ENCODE measurements at regions not wholly inside any gene's neighbourhood (a gene's known extent, or its start where the extent isn't known, plus 50 kb on each side); places are given as distances from the start of the nearest gene placed in this dataset.

DNA sequence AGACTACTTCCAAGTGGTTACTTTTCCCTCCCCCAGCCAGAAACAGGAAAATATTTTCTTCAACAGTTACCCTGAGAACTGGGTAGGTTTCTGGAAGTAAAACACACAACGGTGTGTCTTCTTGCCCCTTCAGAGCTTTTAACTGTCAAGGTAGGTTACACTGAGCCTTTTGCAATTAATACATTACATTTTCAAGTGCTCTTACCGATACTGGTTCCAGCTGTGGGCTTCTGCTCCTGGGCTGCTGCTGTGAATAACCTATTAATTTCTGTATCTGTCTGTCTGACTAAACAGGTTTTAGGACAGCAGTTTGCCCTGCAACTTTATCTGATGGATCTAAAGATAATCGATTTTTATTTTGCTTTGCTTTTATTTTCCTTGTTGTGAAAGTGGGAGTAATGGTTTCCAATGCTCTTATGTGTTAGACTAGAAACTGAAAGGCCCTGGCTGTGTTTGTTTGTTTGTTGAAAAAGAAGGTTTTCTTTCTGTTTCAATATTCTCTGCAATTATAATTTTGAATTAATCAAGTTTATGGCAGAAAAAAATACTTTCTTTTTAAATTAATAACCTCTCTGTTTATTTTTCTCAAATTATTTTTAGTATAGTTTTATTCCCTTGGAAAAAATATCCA is 196.7 kb upstream of the SLITRK6 start:
- ChIA-PET RAD21 (ENCODE audit: low non-redundant PET in 1 of 2, low total read pairs in 2 of 2, uncharacterized antibody in 2 of 2, unreplicated experiment in 2 of 2) (no interaction called here), POLR2A (no interaction called here), CTCF (no interaction called here)
- intact Hi-C loops (cut with micrococcal nuclease) = no loop called here
- TF ChIP-seq, protein P1, sequence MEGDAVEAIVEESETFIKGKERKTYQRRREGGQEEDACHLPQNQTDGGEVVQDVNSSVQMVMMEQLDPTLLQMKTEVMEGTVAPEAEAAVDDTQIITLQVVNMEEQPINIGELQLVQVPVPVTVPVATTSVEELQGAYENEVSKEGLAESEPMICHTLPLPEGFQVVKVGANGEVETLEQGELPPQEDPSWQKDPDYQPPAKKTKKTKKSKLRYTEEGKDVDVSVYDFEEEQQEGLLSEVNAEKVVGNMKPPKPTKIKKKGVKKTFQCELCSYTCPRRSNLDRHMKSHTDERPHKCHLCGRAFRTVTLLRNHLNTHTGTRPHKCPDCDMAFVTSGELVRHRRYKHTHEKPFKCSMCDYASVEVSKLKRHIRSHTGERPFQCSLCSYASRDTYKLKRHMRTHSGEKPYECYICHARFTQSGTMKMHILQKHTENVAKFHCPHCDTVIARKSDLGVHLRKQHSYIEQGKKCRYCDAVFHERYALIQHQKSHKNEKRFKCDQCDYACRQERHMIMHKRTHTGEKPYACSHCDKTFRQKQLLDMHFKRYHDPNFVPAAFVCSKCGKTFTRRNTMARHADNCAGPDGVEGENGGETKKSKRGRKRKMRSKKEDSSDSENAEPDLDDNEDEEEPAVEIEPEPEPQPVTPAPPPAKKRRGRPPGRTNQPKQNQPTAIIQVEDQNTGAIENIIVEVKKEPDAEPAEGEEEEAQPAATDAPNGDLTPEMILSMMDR (IDR thresholded peaks at IDR 0.05 in 2 of 3, conservative IDR thresholded peaks at IDR 0.05 in 1 of 3; ENCODE audit: borderline replicate concordance in 1 of 3, insufficient read depth in 1 of 3, low read depth in 2 of 3, low read length in 2 of 3) = no peak
- TF ChIP-seq, protein P2, sequence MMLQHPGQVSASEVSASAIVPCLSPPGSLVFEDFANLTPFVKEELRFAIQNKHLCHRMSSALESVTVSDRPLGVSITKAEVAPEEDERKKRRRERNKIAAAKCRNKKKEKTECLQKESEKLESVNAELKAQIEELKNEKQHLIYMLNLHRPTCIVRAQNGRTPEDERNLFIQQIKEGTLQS (IDR thresholded peaks at IDR 0.05) = no peak
- TF ChIP-seq, protein P3, sequence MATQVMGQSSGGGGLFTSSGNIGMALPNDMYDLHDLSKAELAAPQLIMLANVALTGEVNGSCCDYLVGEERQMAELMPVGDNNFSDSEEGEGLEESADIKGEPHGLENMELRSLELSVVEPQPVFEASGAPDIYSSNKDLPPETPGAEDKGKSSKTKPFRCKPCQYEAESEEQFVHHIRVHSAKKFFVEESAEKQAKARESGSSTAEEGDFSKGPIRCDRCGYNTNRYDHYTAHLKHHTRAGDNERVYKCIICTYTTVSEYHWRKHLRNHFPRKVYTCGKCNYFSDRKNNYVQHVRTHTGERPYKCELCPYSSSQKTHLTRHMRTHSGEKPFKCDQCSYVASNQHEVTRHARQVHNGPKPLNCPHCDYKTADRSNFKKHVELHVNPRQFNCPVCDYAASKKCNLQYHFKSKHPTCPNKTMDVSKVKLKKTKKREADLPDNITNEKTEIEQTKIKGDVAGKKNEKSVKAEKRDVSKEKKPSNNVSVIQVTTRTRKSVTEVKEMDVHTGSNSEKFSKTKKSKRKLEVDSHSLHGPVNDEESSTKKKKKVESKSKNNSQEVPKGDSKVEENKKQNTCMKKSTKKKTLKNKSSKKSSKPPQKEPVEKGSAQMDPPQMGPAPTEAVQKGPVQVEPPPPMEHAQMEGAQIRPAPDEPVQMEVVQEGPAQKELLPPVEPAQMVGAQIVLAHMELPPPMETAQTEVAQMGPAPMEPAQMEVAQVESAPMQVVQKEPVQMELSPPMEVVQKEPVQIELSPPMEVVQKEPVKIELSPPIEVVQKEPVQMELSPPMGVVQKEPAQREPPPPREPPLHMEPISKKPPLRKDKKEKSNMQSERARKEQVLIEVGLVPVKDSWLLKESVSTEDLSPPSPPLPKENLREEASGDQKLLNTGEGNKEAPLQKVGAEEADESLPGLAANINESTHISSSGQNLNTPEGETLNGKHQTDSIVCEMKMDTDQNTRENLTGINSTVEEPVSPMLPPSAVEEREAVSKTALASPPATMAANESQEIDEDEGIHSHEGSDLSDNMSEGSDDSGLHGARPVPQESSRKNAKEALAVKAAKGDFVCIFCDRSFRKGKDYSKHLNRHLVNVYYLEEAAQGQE (IDR thresholded peaks at IDR 0.05; ENCODE audit: low read depth) = no peak
- TF ChIP-seq ELF1 (IDR thresholded peaks at IDR 0.05; ENCODE audit: borderline replicate concordance, low read depth) = no peak
- no peak for TF ChIP-seq EZH2 (IDR thresholded peaks at IDR 0.05)
- H3K79me2 ChIP-seq (ENCODE audit: insufficient read depth, low read length) = no peaks in the 10 kb centered on the region
- no peaks in the 10 kb centered on the region for H3K9me2 ChIP-seq (ENCODE audit: insufficient read depth)
- no peaks in the 10 kb centered on the region for H3K27me3 ChIP-seq (ENCODE audit: insufficient read depth, low read length)
- no peak overlapping the region for H3K4me2 ChIP-seq (ENCODE audit: low read length)
- no peaks in the 10 kb centered on the region for H3K4me1 ChIP-seq (ENCODE audit: control insufficient read depth in 1 of 2, insufficient read depth in 2 of 2, low read length in 2 of 2)
- no peak overlapping the region for H3K27ac ChIP-seq (ENCODE audit: low read depth, low read length)
- no TSS peak for BruUV-seq (replicated peaks)
- no peak overlapping the region for H3K4me3 ChIP-seq (replicated peaks in 1 of 2; ENCODE audit: low read depth in 1 of 2, low read length in 2 of 2)
- H3K9ac ChIP-seq (ENCODE audit: low read length) = no peak overlapping the region
- no peaks in the 10 kb centered on the region for H3K9me3 ChIP-seq (ENCODE audit: control insufficient read depth in 1 of 2, insufficient read depth in 1 of 2, low read depth in 1 of 2, low read length in 2 of 2)
- no peak for ATAC-seq
- H3K36me3 ChIP-seq (ENCODE audit: control insufficient read depth in 1 of 2, insufficient read depth in 2 of 2, low read length in 2 of 2) = no peaks in the 10 kb centered on the region
- H2AFZ ChIP-seq (ENCODE audit: low read depth, low read length, poor library complexity, severe bottlenecking) = no peak overlapping the region
- no peak for DNase-seq (ENCODE audit: low read depth, low spot score)
- H4K20me1 ChIP-seq (ENCODE audit: insufficient read depth) = no peaks in the 10 kb centered on the region

All from HCT116 (cell line).